Subcutaneous abdominal adipose tissue (tissue), 5 donors: ENCODE measurements at regions not wholly inside any gene's neighbourhood (a gene's known extent, or its start where the extent isn't known, plus 50 kb on each side); places are given as distances from the start of the nearest gene placed in this dataset.

Experiments
- H3K27ac ChIP-seq: one replicate; pipeline ENCODE4 v1.7.0; 2013; ENCODE audit warnings: low read depth, mild to moderate bottlenecking, inconsistent platforms, low read length, moderate library complexity
- H3K27me3 ChIP-seq, 5 donors: one replicate each; pipeline ENCODE4 v1.7.0; 2013; ENCODE audit warnings: low read length in 5 of 5, inconsistent platforms in 1 of 5; ENCODE audit not compliant: control insufficient read depth in 5 of 5, insufficient read depth in 4 of 5
- H3K36me3 ChIP-seq, 5 donors: one replicate each; pipeline ENCODE4 v1.7.0; 2013; ENCODE audit warnings: low read length in 5 of 5; ENCODE audit not compliant: control insufficient read depth in 5 of 5, insufficient read depth in 5 of 5
- H3K4me1 ChIP-seq, 5 donors: one replicate each; pipeline ENCODE4 v1.7.0; 2013; ENCODE audit warnings: low read length in 5 of 5, mild to moderate bottlenecking in 3 of 5, moderate library complexity in 1 of 5; ENCODE audit not compliant: control insufficient read depth in 5 of 5, insufficient read depth in 5 of 5
- H3K4me3 ChIP-seq, 5 donors: one replicate each; pipeline ENCODE4 v1.7.0; 2013; ENCODE audit warnings: low read length in 5 of 5, low read depth in 1 of 5
- H3K9ac ChIP-seq, 5 donors: one replicate each; pipeline ENCODE4 v1.7.0; 2013; ENCODE audit warnings: low read length in 5 of 5, mild to moderate bottlenecking in 4 of 5, moderate library complexity in 3 of 5
- H3K9me3 ChIP-seq, 5 donors: one replicate each; pipeline ENCODE4 v1.7.0; 2013; ENCODE audit warnings: low read length in 5 of 5; ENCODE audit not compliant: control insufficient read depth in 5 of 5
- donor health status: healthy.
- donor health status: healthy.
- donor health status: healthy.
- donor health status: healthy.
- donor health status: healthy.

- Histone ChIP-seq H3K27me3 (no peaks in the 10 kb centered on the region), H3K4me1 (peaks cover 0 to 2% (median 0%) of the 10 kb centered on the region in 5 donors), H3K36me3 (no peaks in the 10 kb centered on the region), H3K9ac (no peak overlapping the region), H3K27ac (no peak overlapping the region), H3K4me3 (no peak overlapping the region), H3K9me3 (no peaks in the 10 kb centered on the region)
Measured at GRCh38 chr9:17958363-17958762, 379.5 kb downstream of the SH3GL2 start.

GRCh38 chr9:17962747-17963146 is 383.9 kb downstream of the SH3GL2 start:
- Histone ChIP-seq H3K9me3 (no peaks in the 10 kb centered on the region), H3K9ac (no peak overlapping the region), H3K36me3 (no peaks in the 10 kb centered on the region), H3K27ac (no peak overlapping the region), H3K4me3 (no peak overlapping the region), H3K4me1 (peaks cover 0 to 8% (median 0%) of the 10 kb centered on the region in 5 donors), H3K27me3 (no peaks in the 10 kb centered on the region)

- Histone ChIP-seq H3K9ac (peak overlapping the region in 1 of 5 donors; percentile 44), H3K36me3 (no peaks in the 10 kb centered on the region), H3K27ac (no peak overlapping the region), H3K4me1 (peaks cover 0 to 8% (median 0%) of the 10 kb centered on the region in 5 donors), H3K27me3 (no peaks in the 10 kb centered on the region), H3K4me3 (no peak overlapping the region), H3K9me3 (no peaks in the 10 kb centered on the region)
Measured at GRCh38 chr9:17963498-17963897, 384.6 kb downstream of the SH3GL2 start.

GRCh38 chr9:17967731-17968130 is 388.9 kb downstream of the SH3GL2 start:
- no peak overlapping the region for H3K27ac ChIP-seq
- no peaks in the 10 kb centered on the region for H3K36me3 ChIP-seq

DNA sequence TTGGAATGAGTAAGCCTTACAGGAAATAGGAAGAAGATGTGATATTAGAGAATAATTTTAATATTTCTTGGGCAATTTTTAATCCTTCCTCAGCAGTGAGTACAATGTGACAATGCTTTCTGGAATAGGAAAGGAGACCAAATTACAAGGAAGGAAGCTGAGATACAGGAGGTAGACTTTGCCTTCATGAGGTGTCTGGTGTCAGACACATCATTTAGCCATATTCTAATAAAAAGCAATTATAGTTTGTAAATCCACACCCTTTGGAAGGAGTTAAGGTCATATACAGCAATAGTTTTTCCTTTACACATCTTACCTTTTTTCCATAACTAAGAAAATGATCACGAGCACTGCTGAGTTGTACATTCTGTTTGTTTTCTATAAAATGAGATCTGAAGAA is 390.4 kb downstream of the SH3GL2 start:
- H3K27ac ChIP-seq: no peak overlapping the region
- no peak overlapping the region for H3K9ac ChIP-seq
- H3K4me1 ChIP-seq: no peaks in the 10 kb centered on the region
- no peaks in the 10 kb centered on the region for H3K36me3 ChIP-seq
- no peak overlapping the region for H3K4me3 ChIP-seq
- no peaks in the 10 kb centered on the region for H3K27me3 ChIP-seq
- no peaks in the 10 kb centered on the region for H3K9me3 ChIP-seq

More at GRCh38 chr9:17967731-17968130, 388.9 kb downstream of the SH3GL2 start:
- peaks cover 0 to 8% (median 0%) of the 10 kb centered on the region in 5 donors for H3K4me1 ChIP-seq
- H3K9me3 ChIP-seq: no peaks in the 10 kb centered on the region
- H3K9ac ChIP-seq: no peak overlapping the region
- no peak overlapping the region for H3K4me3 ChIP-seq
- no peaks in the 10 kb centered on the region for H3K27me3 ChIP-seq

GRCh38 chr9:17970277-17970676 is 391.4 kb downstream of the SH3GL2 start:
- H3K27me3 ChIP-seq: no peaks in the 10 kb centered on the region
- no peak overlapping the region for H3K9ac ChIP-seq
- no peaks in the 10 kb centered on the region for H3K36me3 ChIP-seq

DNA sequence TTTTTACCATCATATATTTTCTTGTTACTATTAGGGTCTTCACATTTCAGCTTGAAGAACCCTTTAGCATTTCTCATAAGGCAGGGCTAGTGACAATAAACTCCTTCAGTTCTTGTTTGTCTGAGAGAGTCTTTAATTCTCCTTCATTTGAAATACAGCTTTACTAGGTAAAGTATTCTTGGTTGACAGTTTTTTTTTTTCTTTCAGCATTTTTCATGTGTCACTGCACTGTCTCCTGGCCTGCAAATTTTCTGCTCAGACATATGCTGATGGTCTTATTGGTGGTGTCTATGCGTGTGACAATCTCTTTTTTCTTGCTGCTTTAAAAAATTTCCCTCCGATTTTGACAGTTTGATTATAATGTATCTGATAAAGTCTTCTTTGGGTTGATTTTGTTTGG is 399.9 kb downstream of the SH3GL2 start:
- H3K9me3 ChIP-seq: peaks cover 5 to 22% (median 18%) of the 10 kb centered on the region in 5 donors
- no peaks in the 10 kb centered on the region for H3K36me3 ChIP-seq
- H3K27me3 ChIP-seq: no peaks in the 10 kb centered on the region
- H3K27ac ChIP-seq: no peak overlapping the region
- no peak overlapping the region for H3K4me3 ChIP-seq
- H3K4me1 ChIP-seq: no peaks in the 10 kb centered on the region
- H3K9ac ChIP-seq: no peak overlapping the region

More at GRCh38 chr9:17970277-17970676, 391.4 kb downstream of the SH3GL2 start:
- H3K4me3 ChIP-seq: no peak overlapping the region
- H3K9me3 ChIP-seq: peaks cover 0 to under 1% (median 0%) of the 10 kb centered on the region in 5 donors
- H3K27ac ChIP-seq: no peak overlapping the region
- no peaks in the 10 kb centered on the region for H3K4me1 ChIP-seq

DNA sequence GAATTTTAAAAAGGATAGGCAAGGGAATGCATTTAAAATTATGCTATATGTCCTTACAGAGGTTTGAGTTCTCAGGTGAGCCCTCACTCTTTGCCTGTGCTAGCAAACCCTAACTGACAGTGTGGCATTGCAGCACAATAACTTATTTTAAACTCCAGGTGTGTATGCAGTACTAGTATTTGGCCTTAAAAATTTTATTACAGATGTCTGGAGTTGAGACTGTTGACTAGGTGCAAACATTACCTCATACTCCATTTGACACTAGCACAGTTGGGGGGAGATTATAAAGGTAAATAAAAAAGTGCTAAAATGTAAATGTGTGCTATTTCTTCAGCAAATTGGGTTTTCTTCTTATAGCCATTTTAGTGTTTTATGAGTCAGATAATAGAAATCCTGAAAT is 407.7 kb downstream of the SH3GL2 start:
- H3K9ac ChIP-seq: no peak overlapping the region
- peaks cover 0 to 2% (median 0%) of the 10 kb centered on the region in 5 donors for H3K9me3 ChIP-seq

DNA sequence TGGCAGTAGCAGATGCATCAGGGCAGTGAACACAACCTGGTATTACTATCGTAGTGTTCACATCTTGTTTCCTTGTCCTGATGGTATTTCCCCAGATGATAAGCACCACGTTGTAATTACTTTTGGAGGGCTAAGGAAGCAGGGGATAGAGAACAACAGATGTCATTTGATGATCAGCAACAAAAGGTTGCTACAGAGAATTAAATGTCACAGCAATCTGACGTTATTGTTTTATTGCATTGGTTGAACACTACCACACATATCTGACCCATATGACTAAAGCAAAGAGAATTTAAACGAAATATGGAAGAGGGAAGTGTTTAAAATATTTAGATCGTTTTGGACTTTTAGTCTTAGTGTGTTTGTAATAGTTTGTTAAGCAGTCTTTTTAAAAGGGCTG is 408.3 kb downstream of the SH3GL2 start:
- Histone ChIP-seq H3K27me3 (no peaks in the 10 kb centered on the region), H3K36me3 (no peaks in the 10 kb centered on the region), H3K4me3 (no peak overlapping the region), H3K27ac (no peak overlapping the region), H3K4me1 (no peaks in the 10 kb centered on the region), H3K9me3 (no peaks in the 10 kb centered on the region), H3K9ac (no peak overlapping the region)

More for the DNA sequence above, 407.7 kb downstream of the SH3GL2 start:
- Histone ChIP-seq H3K36me3 (no peaks in the 10 kb centered on the region), H3K4me1 (no peaks in the 10 kb centered on the region), H3K27me3 (no peaks in the 10 kb centered on the region), H3K27ac (no peak overlapping the region), H3K4me3 (no peak overlapping the region)

GRCh38 chr9:17988489-17988888 is 409.6 kb downstream of the SH3GL2 start:
- Histone ChIP-seq H3K27ac (no peak overlapping the region), H3K9ac (no peak overlapping the region), H3K4me3 (no peak overlapping the region), H3K9me3 (no peaks in the 10 kb centered on the region), H3K36me3 (no peaks in the 10 kb centered on the region), H3K4me1 (no peaks in the 10 kb centered on the region), H3K27me3 (no peaks in the 10 kb centered on the region)

DNA sequence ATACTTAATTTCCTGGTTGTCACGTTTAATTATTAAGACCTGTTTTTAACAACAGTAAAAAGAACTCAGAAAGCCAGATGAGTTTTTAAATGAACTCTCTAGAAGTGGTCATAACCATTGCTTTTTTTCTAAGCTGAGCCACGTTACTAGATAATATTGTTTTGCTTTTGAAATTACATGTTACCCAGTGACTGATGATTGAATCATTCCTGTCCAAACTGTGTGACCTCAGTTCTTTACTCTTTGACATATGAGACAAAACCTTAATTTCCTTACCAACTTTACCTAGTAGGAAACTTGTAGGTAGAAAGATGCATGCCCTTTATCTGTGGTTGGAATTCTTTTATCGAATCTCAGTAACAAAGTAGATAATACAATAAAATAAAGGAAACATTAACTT is 411.7 kb downstream of the SH3GL2 start:
- no peaks in the 10 kb centered on the region for H3K36me3 ChIP-seq
- H3K9me3 ChIP-seq: no peaks in the 10 kb centered on the region
- no peak overlapping the region for H3K9ac ChIP-seq
- H3K4me3 ChIP-seq: no peak overlapping the region
- no peaks in the 10 kb centered on the region for H3K4me1 ChIP-seq
- H3K27ac ChIP-seq: no peak overlapping the region
- no peaks in the 10 kb centered on the region for H3K27me3 ChIP-seq
